Thymus (tissue), 11 donors: ENCODE measurements at regions not wholly inside any gene's neighbourhood (a gene's known extent, or its start where the extent isn't known, plus 50 kb on each side); places are given as distances from the start of the nearest gene placed in this dataset.

ENCODE experiments used
- DNase-seq, 9 donors: peaks; one replicate each; pipeline ENCODE4 v3.0.0-alpha.2; 2013; ENCODE audit warnings: low spot score in 9 of 9, low read depth in 6 of 9, missing footprints in 1 of 9
- H3K27ac ChIP-seq, 2 donors: one replicate each; pipeline ENCODE4 v1.5.1; 2013; ENCODE audit warnings: control low read depth in 1 of 2, low read depth in 1 of 2, low read length in 1 of 2, mild to moderate bottlenecking in 1 of 2, moderate library complexity in 1 of 2
- H3K27me3 ChIP-seq, 2 donors: one replicate each; pipeline ENCODE4 v1.5.1; 2013; ENCODE audit warnings: low read length in 1 of 2; ENCODE audit not compliant: control insufficient read depth in 2 of 2, insufficient read depth in 1 of 2
- H3K36me3 ChIP-seq, 2 donors: one replicate each; pipeline ENCODE4 v1.5.1; 2013; ENCODE audit warnings: low read length in 1 of 2, mild to moderate bottlenecking in 1 of 2, moderate library complexity in 1 of 2; ENCODE audit not compliant: control insufficient read depth in 2 of 2, insufficient read depth in 2 of 2
- H3K4me1 ChIP-seq, 2 donors: one replicate each; pipeline ENCODE4 v1.5.1; 2013; ENCODE audit warnings: low read length in 2 of 2; ENCODE audit not compliant: control insufficient read depth in 2 of 2, insufficient read depth in 2 of 2
- H3K4me3 ChIP-seq, 2 donors: one replicate each; pipeline ENCODE4 v1.5.1; 2013; ENCODE audit warnings: low read length in 2 of 2, control low read depth in 1 of 2, mild to moderate bottlenecking in 1 of 2
- H3K9me3 ChIP-seq, 2 donors: one replicate each; pipeline ENCODE4 v1.5.1; 2013; ENCODE audit warnings: low read length in 1 of 2, mild to moderate bottlenecking in 1 of 2; ENCODE audit not compliant: control insufficient read depth in 2 of 2, insufficient read depth in 1 of 2
- WGBS: extraction: QIAGEN DNeasy Blood & Tissue Kit; methylation state at CpG from one replicate; pipeline ENCODE4 v1.1.7; 2013; 5-methylcytosine and 5-hydroxymethylcytosine counted together
- donor health status: healthy.

GRCh38 chr22:47366026-47366767, 603.7 kb downstream of the TBC1D22A start:
- H3K27me3 ChIP-seq = no peaks in the 10 kb centered on the region
- DNase-seq = no peak
- WGBS = 87% methylated on average over 17 of the region's 17 CpGs
- H3K27ac ChIP-seq = no peak overlapping the region
- H3K9me3 ChIP-seq = no peaks in the 10 kb centered on the region
- H3K36me3 ChIP-seq = no peaks in the 10 kb centered on the region
- no peak overlapping the region for H3K4me3 ChIP-seq
- no peaks in the 10 kb centered on the region for H3K4me1 ChIP-seq

GRCh38 chr22:47361247-47361646, 598.8 kb downstream of the TBC1D22A start:
- H3K4me1 ChIP-seq = no peaks in the 10 kb centered on the region
- H3K36me3 ChIP-seq = no peaks in the 10 kb centered on the region
- no peaks in the 10 kb centered on the region for H3K27me3 ChIP-seq
- no peak for DNase-seq
- no peak overlapping the region for H3K4me3 ChIP-seq
- H3K9me3 ChIP-seq = no peaks in the 10 kb centered on the region
- WGBS = 96% methylated on average over 3 of the region's 3 CpGs
- H3K27ac ChIP-seq = no peak overlapping the region

- Histone ChIP-seq H3K4me1 (no peaks in the 10 kb centered on the region), H3K27ac (no peak overlapping the region), H3K27me3 (no peaks in the 10 kb centered on the region), H3K36me3 (no peaks in the 10 kb centered on the region), H3K9me3 (no peaks in the 10 kb centered on the region), H3K4me3 (no peak overlapping the region)
- WGBS = 98% methylated on average over 10 of the region's 10 CpGs
- no peak for DNase-seq
These were observed 595.0 kb downstream of the TBC1D22A start for GRCh38 chr22:47357493-47357892.

GRCh38 chr22:47357086-47357485, 594.6 kb downstream of the TBC1D22A start:
- no peaks in the 10 kb centered on the region for H3K36me3 ChIP-seq
- WGBS = 95% methylated on average over 7 of the region's 7 CpGs
- no peaks in the 10 kb centered on the region for H3K27me3 ChIP-seq
- peaks cover 0 to 3% of the 10 kb centered on the region in 2 donors for H3K9me3 ChIP-seq
- no peaks in the 10 kb centered on the region for H3K4me1 ChIP-seq
- no peak overlapping the region for H3K4me3 ChIP-seq
- no peak for DNase-seq
- no peak overlapping the region for H3K27ac ChIP-seq

- Histone ChIP-seq H3K27ac (no peak overlapping the region), H3K27me3 (no peaks in the 10 kb centered on the region), H3K4me3 (no peak overlapping the region), H3K4me1 (no peaks in the 10 kb centered on the region), H3K36me3 (no peaks in the 10 kb centered on the region), H3K9me3 (peaks cover 0 to 8% of the 10 kb centered on the region in 2 donors)
- WGBS = 83% methylated on average over 5 of the region's 5 CpGs
- DNase-seq = no peak
These were observed 594.1 kb downstream of the TBC1D22A start for GRCh38 chr22:47356511-47357011.

- peaks cover 0 to 8% of the 10 kb centered on the region in 2 donors for H3K9me3 ChIP-seq
- H3K4me1 ChIP-seq = no peaks in the 10 kb centered on the region
- H3K27me3 ChIP-seq = no peaks in the 10 kb centered on the region
- H3K4me3 ChIP-seq = no peak overlapping the region
- no peak for DNase-seq
- 95% methylated on average over 13 of the region's 13 CpGs for WGBS
- H3K27ac ChIP-seq = no peak overlapping the region
- H3K36me3 ChIP-seq = no peaks in the 10 kb centered on the region
These were observed 593.5 kb downstream of the TBC1D22A start for GRCh38 chr22:47355776-47356510.

GRCh38 chr22:47355388-47355725, 592.9 kb downstream of the TBC1D22A start:
- H3K36me3 ChIP-seq = no peaks in the 10 kb centered on the region
- no peak for DNase-seq
- H3K27ac ChIP-seq = no peak overlapping the region
- H3K9me3 ChIP-seq = peaks cover 0 to 8% of the 10 kb centered on the region in 2 donors
- WGBS = 80% methylated on average over 4 of the region's 4 CpGs
- no peak overlapping the region for H3K4me3 ChIP-seq
- no peaks in the 10 kb centered on the region for H3K27me3 ChIP-seq
- H3K4me1 ChIP-seq = no peaks in the 10 kb centered on the region

GRCh38 chr22:47354668-47355387, 592.4 kb downstream of the TBC1D22A start:
- H3K27ac ChIP-seq = no peak overlapping the region
- no peaks in the 10 kb centered on the region for H3K27me3 ChIP-seq
- H3K4me1 ChIP-seq = no peaks in the 10 kb centered on the region
- no peak overlapping the region for H3K4me3 ChIP-seq
- peaks cover 0 to 8% of the 10 kb centered on the region in 2 donors for H3K9me3 ChIP-seq
- no peaks in the 10 kb centered on the region for H3K36me3 ChIP-seq
- no peak for DNase-seq
- 91% methylated on average over 16 of the region's 16 CpGs for WGBS
